Activated T-helper 9 cell treated with anti-CD3 and anti-CD28 coated beads, Interleukin-2, amount 50 U/mL, for 16 hours (primary cell): ENCODE measurements at regions not wholly inside any gene's neighbourhood (a gene's known extent, or its start where the extent isn't known, plus 50 kb on each side); places are given as distances from the start of the nearest gene placed in this dataset.

ENCODE experiments used
- DNase-seq: peaks from one replicate; pipeline ENCODE4 v3.0.0-alpha.2; 2020; ENCODE audit warnings: low read depth

DNA sequence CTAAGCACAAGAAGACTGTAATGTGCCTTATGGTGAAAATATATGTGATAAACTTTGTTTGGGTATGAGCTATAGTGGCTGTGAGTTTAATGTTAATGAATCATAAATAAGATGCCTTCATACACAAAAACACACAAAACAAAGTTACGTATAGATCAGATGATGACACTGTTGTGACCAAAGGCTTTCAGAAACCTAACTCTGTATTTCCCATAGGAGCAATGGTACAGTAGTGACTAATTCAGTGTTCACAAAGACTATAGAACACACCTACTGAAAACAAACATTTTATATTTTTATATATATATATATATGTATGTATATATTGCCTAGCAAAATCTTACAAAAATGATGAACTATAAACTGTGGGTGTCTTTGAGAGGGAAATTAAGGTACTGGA, 393.8 kb upstream of the DCN start:
- DNase-seq = no peak

DNA sequence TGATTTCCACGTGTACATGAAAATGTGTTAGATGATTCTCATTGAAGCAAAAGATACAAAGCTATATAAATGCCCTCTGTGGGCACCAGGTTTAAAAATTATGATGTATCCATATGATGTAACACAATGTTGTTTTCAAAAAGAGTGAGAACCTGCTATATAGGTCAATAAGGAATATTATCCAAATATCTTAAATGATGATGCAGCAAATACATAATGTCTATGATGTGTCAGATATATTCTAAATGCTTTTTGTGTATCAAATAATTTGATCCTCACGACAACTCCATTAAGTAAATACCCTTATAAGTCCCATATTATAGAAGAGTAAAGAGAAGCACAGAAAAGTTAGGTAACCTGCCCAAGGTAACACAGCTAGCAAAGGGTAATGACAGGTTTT, 393.0 kb upstream of the DCN start:
- DNase-seq = no peak

DNA sequence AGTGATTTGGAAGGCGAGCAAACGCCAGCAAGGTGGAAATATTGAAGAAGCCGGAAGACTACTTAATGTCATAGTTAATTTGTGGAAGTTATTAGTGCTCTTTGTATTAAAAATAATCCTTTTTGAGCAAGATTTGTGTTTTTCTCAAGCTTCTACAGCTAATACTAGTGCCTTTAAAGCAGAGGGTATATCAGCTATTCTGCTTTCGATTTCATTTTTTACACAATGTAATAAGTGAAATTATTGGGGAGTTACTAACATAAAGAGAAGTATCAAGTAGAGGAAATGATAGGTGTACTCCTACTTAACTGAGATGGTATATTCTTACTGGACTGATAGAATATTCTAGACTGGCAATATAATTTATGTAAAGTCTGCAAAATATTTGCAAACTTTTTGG, 392.4 kb upstream of the DCN start:
- DNase-seq = no peak

DNA sequence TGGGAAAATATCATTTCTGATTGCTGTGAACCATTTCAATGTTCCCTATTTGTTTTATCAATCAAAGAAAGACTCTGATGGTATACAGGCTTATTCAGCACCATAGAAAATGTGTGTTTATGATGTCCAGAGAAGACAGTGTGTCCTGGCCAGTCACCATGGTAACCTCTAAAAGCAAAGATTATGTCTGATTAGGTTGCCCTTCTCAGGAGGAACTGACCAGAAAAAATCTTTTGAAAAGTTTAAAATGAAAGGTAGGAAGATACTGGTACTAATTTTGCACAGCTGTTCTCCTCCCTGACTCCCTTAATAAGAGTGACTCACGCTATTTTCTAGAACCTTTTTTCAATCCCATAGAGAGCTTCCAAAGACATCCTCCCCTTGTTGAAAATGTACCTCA, 391.8 kb upstream of the DCN start:
- no peak for DNase-seq

DNA sequence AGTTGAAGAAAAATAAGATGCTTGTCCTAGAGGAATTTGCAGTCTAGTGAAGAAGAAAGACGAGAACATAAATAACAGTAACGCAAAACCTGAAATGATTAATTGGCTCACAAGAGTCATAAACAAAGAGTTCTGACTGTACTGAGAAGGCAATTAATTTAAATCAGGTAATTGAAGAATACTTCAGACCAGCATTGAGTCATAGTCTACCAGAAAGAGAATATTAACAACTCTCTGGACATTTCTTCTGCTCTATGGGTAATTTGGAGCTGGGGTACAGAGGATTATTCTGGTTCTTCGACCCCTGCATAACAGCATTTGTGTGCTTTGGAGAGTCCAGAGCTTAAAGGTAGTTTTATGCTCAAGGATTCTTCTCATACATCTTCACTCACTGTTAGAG, 390.3 kb upstream of the DCN start:
- no peak for DNase-seq

DNA sequence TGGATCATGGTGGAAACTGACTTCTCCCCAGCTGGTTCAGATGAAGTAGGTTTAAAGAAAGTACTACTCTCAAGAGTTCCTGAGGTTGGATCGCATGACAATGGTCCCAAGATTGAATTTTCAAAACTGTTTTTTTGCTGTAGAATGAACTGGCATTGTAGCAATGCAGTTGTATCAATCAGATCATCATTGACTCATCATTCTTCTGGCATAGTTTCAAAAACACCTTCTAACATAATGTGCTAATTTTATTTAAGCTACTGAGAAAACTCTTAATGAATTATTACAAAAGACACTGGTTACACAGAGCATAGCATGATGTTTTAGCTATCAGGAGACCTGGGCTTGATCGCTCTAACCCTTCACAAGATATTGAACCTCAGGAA, 384.5 kb upstream of the DCN start:
- no peak for DNase-seq

DNA sequence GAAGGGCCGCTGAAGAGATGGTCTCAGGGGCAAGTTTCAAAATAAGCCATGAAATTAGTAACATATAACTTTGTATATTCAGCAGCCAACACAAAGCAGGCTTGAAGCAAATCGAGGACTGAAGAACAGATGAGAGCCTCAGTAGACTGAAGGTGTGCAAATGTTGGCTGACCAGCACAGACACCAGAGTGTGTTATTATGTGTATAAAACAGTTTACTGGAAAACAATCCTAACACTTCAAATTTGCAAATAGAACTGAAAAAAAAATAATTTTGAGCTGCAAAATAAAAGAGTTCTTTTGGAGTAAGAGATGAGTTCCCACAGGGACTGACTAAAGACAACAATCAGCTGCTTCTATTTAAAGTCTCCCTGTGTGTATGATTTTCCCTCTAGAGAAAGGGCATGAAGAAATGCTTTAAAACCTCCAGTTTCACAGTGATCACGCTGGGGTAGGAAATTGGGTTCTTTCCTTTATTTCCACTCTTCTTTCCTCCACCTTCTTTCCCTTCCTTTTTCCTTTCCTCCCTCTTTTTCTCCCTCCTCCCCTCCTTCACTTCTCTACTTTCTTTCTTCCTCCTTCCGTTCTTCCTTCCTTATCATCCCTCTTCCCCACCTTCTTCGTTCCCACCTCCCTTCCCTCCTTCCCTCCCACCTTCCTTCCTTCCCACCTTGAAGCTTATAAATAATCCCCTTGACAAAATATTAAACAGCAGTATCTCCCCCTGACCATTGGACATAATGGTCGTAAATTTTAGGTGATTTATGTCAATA, 383.9 kb upstream of the DCN start:
- no peak for DNase-seq

DNA sequence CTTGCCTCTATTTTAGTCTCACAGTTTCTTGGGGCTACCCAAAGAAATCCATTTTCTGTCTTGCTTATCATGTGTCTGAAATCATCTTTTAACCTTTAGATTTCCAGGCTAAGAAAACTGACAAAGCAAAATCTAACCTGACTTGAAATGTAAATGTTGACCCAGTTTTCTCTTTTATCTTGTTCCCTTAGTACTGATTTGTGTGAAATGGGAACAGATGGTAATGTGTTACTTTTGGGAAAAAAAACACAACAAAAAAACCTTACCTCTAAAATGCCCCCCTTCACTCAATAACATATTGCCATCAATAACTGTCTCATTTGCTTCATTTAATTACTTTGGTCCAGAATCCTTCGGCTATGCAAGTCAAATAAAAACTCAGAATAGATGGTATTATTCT, 383.2 kb upstream of the DCN start:
- DNase-seq = no peak

DNA sequence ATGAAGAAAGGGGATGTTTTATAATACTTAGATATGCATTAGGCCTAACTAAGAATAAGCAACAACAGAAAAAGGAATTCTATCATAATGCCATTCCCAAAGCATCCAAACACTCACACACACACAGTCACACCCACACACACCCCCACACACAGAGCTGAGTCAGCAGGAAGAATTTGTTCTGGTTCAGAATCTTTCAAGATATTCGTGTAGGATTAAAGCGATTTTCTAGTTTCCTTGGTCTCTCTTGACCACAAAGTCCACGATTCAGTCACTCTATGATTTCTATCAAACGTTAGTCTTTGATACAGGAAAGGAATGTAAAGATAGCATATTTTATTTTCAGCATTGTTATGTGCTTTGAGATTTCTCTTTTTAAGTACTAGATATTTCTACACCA, 382.6 kb upstream of the DCN start:
- DNase-seq = peak; percentile 22

DNA sequence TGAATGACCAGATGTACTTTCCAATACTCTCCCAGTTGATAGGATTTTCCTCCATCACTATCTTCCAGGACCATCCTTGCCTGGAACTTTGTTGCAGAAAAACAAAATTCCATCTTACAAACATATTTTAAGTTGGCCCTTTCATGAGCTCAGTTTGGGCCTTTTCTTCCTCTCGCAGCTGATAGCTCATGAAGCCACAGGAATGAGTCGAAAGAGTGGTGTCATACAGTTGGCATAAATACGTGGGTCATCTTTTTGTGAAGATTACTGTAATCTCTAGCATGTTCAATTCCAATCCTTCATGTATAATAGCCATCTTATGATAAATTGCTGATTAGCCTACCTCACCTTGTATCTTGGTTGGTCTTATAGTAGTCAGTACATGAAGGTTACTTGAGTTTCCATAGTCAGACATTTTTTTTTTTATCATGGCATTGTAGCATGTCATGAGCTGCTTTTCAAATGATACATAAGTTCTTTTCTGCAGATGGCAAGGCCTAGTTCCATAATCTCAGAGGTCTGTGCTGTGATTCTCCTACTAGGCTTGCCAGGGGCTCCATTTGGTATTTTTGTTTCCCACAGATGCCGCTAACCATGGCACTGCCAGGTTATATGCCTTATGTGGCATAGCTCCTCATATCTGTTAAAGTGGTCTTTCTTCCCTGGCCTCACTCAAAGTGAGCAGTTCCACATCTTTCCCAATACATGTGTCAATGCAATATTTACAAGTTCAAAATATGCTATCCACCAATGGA, 380.6 kb upstream of the DCN start:
- no peak for DNase-seq

DNA sequence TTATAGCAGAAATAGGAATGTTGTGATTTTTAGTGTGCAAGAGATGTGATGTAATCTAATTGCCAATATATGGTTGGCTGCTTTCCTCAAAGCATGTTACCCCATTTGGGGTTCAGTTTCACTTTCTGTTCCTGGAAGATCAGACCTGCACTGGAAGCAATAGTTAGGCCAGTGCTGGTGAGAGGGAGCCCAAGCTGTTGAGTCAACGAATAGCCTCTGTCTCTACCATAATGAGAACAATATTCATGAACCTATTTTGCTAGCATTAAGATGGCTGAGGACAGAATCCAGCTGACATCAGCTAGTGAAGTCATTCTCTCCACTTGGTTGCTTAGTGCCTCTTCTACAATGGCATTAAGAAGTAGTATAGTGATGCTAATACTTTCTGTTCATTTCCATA, 379.9 kb upstream of the DCN start:
- DNase-seq = no peak

DNA sequence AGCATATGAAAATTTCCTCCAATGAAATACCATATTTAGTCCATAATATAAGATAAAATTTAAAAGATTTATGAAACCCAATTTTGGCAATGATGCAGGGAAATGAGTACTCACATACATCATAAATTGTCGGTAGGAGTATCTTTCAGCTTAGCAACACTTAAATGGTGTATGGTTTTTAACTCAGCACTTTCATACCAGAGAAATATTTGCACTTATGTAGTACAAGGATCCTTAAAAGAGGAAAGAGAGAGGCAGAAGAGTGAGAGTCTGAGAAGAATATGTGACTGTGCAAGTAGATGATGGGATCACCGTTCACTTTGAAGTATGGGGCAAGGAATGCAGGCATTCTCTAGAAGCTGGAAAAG, 379.3 kb upstream of the DCN start:
- DNase-seq = no peak

DNA sequence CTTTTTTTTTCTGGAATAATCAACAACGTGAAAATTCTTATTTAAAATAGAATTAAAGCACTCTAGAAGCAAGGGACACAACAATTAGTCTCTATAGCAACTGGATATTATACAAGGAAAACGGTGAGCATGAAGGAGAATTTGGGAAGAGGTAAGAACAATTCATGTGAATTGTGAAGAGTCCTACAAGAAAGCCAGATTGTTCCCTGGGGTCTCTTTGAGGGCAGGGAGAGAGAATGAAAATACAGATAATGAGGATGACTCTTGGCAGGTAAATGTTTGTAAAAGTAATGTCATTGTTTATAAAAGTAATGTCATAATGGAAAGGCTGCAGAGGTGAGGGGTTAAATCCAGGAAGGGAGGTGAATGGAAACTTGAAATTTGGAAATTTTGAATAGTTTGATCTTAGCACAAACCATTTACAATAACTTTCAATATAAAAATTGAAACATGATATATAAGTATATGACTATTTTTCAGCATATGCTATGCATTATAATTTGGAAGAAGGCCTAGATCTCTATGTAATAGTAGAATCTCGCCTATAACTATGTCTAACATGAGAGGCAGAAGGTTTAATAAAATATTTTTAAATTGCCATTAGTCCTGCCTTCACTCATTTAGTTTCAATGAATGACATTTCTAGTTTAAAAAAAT, 378.8 kb upstream of the DCN start:
- DNase-seq = no peak

DNA sequence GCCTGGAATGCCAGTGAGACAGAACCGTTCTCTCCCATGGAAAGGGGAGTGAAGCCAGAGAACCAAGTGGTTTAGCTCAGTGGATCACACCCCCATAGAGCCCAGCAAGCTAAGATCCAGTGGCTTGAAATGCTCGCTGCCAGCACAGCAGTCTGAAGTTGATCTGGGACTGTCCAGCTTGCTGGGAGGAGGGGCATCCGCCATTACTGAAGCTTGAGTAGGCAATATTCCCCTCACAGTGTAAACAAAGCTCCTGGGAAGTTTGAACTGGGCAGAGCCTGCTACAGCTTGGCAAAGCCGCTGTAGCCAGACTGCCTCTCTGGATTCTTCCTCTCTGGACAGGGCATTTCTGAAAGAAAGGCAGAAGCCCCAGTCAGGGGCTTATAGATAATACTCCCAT, 374.3 kb upstream of the DCN start:
- no peak for DNase-seq

DNA sequence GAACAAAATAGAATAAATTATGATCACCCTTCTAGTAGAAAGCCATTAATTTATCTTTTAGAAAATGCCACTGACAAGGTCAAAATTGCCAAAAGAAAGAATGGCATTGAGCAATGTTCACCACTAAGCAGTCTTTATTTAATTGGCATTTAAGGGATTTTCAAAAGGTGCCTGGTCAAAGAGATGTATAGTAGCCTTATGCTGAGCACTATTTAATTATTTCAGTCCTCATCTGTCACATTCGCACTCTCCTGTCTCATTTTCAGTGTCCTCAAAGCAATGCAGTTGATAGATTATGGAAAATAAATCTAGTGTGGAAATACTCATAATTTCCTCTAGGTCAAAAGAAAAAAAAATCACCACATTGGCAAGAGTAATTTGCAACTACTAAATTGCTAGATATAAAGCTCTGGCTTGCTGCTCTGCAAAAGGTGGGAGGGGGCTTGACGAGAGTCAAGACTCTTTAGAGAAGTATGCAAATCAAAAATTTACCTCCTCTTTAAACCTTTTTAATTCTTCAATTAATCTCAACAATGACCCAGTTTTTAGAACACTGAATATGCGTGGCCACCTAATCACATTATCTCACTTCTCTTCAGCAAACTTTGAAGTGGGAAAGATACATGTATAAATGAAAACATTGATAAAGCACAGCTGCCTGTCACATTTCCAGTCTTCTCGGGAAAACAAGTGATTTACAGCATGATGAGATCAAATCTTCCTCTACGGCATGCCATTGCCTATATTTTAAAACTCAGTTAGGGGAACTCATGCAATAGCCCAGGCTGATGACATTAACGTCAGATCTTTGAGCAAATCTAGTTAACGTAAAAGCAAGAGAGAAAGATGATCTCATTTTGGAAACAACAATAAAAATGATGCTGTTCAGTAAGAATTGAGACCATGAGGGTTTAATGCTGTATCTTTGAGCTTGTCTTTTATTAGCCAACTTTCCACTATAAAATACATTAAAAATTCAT, 373.1 kb upstream of the DCN start:
- no peak for DNase-seq

DNA sequence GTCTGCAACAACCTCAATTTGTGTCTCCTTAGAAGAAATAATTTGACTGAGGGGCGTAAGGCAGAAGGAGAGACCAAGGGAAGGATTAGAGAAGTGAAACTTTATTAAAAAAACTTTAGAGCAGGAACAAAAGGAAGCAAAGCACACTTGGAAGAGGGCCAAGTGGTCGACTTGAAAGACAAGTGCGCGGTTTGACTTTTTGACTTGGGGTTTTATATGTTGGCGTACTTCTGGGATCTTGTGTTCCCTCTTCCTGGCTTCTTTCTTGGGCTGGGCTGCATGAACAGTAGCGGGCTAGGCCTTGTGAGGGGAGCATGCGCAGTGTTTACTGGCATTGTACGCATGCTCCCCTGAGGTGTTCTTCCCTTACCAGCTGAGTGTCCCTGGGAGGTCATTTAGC, 369.3 kb upstream of the DCN start:
- DNase-seq = no peak

DNA sequence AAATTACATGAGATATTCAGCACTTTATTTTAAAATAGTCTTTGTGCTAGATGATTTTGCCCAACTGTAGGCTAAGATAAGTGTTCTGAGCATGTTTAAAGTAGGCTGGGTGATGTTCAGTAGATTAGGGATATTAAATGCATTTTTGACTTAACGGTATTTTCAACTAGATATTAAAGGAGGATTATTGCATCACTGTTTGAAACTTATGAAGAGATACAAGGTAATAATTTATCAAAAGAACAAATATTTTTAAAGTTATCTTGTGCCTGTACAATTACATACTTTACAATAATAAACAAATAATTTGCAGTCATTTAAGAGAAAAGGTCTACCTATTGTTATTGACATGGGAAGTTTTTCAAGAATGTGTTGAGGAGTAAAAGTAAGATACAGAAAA, 368.6 kb upstream of the DCN start:
- DNase-seq = no peak

DNA sequence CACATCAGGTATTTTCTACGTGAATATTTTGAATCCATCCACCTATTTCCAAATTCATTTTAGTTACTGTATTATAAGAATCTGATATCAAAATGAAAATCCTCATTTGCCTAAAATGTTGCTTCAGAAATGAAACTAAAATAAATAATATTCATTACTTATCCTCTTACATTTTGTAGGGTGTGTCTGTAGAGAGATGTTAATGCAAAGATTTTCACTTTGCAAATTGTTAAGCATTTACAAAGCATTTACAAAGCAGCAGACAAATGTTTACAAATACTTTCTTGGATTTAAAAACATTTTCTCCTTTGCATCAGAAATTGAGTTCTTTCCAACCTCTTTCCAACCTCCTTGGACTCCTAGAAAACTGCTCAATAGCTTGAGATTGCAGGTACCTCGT, 360.0 kb upstream of the DCN start:
- DNase-seq = no peak

DNA sequence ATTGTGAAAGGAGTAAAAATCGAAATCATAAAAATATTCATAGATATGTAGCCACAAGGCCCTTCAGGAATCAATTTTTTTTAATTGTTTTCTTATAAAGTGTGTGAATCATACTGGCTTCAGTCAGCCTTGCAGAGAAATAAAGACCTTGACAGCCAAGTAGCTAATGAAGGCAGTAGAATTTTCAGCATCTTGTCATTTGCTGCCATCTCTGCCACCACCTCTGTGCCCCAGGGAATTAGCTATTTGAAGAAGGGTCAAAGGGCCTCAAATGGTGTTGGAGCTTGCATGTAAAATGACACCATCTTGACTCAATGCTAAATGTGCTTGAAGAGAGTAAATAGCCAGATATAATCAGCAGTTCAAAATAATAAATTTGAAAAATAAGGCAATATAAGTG, 359.4 kb upstream of the DCN start:
- DNase-seq = no peak

DNA sequence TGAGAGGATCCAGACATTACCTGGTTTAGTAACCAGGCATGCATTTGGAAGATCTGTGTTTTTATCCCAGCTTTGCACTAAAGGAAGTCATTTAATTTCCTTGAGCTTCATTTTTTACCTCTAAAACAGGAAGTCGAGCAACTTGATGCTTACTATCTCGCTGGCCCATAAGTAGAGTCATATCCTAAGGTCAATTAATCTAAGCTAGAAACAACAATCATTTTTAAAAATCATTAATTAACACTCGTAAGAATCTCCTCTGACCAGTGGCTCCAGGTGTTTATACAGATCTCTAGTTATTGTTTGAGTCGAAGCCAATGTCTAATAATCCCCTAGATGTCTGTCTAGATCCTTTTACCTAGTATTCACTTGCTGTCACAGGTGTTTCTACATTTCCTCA, 355.8 kb upstream of the DCN start:
- DNase-seq = no peak

DNA sequence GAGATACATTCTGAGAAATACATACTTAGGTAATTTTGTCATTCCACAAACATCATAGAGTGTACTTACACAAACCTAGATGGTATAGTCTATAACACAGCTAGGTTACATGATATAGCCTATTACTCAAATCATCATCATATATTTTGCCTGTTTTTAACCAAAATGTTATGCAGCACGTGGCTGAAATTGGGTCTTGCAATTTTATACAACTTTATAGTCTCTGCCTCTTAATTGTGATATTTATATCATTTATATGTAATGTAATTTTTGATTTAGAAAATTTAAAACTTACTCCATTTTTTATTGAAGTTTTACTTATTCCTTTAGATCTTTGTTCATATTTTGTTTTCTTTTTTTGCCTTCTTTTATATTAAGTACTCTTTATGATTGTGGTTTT, 350.7 kb upstream of the DCN start:
- no peak for DNase-seq

DNA sequence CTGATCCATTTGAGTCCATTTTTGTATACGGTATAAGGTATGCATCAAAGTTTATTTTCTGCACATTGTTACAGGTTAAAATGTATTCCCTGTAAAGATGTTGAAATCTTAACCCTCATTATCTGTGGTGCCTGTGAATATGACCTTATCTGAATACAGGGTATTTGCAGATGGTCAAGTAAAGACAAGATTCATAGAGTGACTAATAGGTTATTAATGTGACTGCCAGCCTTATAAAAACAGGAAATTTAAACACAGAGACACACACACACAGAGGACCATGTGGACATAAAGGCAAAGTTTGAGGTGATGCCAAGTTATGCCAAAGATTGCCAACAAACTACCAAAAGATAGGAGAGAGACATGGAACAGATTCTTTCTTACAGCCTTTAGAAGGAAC, 347.2 kb upstream of the DCN start:
- no peak for DNase-seq
